DOHH2 (cell line): ENCODE measurements at regions not wholly inside any gene's neighbourhood (a gene's known extent, or its start where the extent isn't known, plus 50 kb on each side); places are given as distances from the start of the nearest gene placed in this dataset.

Experiments
- EZH2phosphoT487 ChIP-seq: fragments of 200-600 bp; sonication (generic); IDR thresholded peaks from 2 replicates; pipeline ENCODE4 v1.6.1; 2017; ENCODE audit warnings: borderline replicate concordance, mild to moderate bottlenecking, antibody characterized with exemption, low read length, moderate library complexity, mixed read lengths
- TF ChIP-seq, protein P1 (sequence below): fragments of 200-600 bp; sonication (generic); IDR thresholded peaks from one replicate; pipeline ENCODE4 v1.5.1; 2014; ENCODE audit warnings: antibody characterized with exemption, mild to moderate bottlenecking, low read depth, low read length; ENCODE audit not compliant: poor library complexity, severe bottlenecking

GRCh38 chr1:87421809-87422208, 93.1 kb downstream of the LMO4 start:
- TF ChIP-seq, protein P1, sequence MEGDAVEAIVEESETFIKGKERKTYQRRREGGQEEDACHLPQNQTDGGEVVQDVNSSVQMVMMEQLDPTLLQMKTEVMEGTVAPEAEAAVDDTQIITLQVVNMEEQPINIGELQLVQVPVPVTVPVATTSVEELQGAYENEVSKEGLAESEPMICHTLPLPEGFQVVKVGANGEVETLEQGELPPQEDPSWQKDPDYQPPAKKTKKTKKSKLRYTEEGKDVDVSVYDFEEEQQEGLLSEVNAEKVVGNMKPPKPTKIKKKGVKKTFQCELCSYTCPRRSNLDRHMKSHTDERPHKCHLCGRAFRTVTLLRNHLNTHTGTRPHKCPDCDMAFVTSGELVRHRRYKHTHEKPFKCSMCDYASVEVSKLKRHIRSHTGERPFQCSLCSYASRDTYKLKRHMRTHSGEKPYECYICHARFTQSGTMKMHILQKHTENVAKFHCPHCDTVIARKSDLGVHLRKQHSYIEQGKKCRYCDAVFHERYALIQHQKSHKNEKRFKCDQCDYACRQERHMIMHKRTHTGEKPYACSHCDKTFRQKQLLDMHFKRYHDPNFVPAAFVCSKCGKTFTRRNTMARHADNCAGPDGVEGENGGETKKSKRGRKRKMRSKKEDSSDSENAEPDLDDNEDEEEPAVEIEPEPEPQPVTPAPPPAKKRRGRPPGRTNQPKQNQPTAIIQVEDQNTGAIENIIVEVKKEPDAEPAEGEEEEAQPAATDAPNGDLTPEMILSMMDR: no peak
- no peak for TF ChIP-seq EZH2phosphoT487
